RWPE2 (cell line): ENCODE measurements at regions not wholly inside any gene's neighbourhood (a gene's known extent, or its start where the extent isn't known, plus 50 kb on each side); places are given as distances from the start of the nearest gene placed in this dataset.

Source experiments
- ATAC-seq: fragments of 200-7000 bp; cut with Tn5 transposase; 3 replicates; pipeline ENCODE4 v1.9.1; 2021; ENCODE audit warnings: low read depth
- DNase-seq: peaks from one replicate; pipeline ENCODE4 v3.0.0-alpha.2; 2020; ENCODE audit warnings: low spot score
- H3K27ac ChIP-seq: fragments of 450-650 bp; 2 replicates; pipeline ENCODE4 v1.5.1; 2017; ENCODE audit warnings: mild to moderate bottlenecking; ENCODE audit not compliant: poor library complexity, severe bottlenecking
- H3K27me3 ChIP-seq: fragments of 250-450 bp; sonication (Bioruptor Pico); 2 replicates; pipeline ENCODE4 v1.5.1; 2021; ENCODE audit warnings: mild to moderate bottlenecking, moderate library complexity; ENCODE audit not compliant: insufficient read depth, poor library complexity, severe bottlenecking
- H3K36me3 ChIP-seq: fragments of 250-450 bp; sonication (Bioruptor Pico); 2 replicates; pipeline ENCODE4 v1.5.1; 2020; ENCODE audit warnings: low read depth, mild to moderate bottlenecking, moderate library complexity
- H3K4me1 ChIP-seq: fragments of 250-450 bp; sonication (Bioruptor Pico); 2 replicates; pipeline ENCODE4 v1.5.1; 2021; ENCODE audit warnings: mild to moderate bottlenecking, moderate library complexity; ENCODE audit not compliant: insufficient read depth, poor library complexity, severe bottlenecking
- H3K4me3 ChIP-seq: fragments of 250-450 bp; sonication (Bioruptor Pico); 2 replicates; pipeline ENCODE4 v1.5.1; 2021; ENCODE audit warnings: mild to moderate bottlenecking, moderate library complexity; ENCODE audit not compliant: severe bottlenecking
- H3K9me3 ChIP-seq: fragments of 250-450 bp; sonication (Bioruptor Pico); 2 replicates; pipeline ENCODE4 v1.5.1; 2021; ENCODE audit warnings: mild to moderate bottlenecking, moderate library complexity; ENCODE audit not compliant: severe bottlenecking
- TF ChIP-seq, protein P1 (sequence below): fragments of 450-650 bp; IDR thresholded peaks from one replicate; pipeline ENCODE4 v1.5.1; 2017; ENCODE audit warnings: mild to moderate bottlenecking, moderate library complexity; ENCODE audit not compliant: poor library complexity, severe bottlenecking

DNA sequence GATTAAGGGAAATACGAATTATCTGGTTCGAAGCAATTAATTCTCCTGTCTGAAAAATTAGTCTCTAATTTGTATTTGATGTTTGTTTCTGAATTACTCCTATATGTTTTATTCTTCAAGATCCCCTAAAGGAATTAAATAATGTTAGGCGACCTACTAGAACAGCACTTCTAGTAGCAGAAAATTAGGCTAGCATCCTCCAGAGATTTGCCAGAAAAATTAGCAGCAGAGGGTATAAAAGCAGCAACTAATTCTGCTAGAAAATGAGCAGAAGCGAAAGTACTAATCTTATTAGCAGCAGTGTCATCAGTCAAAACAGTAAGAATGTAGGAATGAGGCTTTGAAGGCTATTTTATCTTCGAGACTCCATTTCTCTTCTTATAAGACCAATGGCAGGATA lies 114.3 kb upstream of the PJA2 start:
- ATAC-seq, result no peak
- Histone ChIP-seq H3K9me3 (no peaks in the 10 kb centered on the region), H3K4me3 (no peak overlapping the region), H3K36me3 (no peaks in the 10 kb centered on the region), H3K4me1 (no peaks in the 10 kb centered on the region), H3K27me3 (peaks cover 4% of the 10 kb centered on the region), H3K27ac (no peak overlapping the region)
- TF ChIP-seq, protein P1, sequence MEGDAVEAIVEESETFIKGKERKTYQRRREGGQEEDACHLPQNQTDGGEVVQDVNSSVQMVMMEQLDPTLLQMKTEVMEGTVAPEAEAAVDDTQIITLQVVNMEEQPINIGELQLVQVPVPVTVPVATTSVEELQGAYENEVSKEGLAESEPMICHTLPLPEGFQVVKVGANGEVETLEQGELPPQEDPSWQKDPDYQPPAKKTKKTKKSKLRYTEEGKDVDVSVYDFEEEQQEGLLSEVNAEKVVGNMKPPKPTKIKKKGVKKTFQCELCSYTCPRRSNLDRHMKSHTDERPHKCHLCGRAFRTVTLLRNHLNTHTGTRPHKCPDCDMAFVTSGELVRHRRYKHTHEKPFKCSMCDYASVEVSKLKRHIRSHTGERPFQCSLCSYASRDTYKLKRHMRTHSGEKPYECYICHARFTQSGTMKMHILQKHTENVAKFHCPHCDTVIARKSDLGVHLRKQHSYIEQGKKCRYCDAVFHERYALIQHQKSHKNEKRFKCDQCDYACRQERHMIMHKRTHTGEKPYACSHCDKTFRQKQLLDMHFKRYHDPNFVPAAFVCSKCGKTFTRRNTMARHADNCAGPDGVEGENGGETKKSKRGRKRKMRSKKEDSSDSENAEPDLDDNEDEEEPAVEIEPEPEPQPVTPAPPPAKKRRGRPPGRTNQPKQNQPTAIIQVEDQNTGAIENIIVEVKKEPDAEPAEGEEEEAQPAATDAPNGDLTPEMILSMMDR, result no peak
- DNase-seq, result no peak

DNA sequence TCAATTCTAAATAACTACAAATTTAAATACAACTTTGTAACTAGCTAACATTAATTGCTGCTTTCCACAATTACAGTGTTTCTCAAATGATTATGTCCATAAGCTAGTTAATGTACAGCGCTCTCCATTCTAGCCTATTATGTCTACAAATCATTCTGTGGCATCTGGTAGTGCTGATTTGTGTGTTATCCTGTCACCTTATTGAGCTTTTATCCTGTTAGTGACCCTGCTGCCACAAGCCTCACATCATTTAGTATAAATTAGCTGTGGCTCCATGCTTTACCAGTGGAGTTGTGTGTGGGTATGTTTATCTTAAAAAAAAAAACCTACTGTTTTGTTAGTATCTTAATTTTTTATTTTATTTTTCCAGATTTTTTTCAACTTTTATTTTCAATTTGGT lies 112.6 kb upstream of the PJA2 start:
- H3K27me3 ChIP-seq, result peaks cover 4% of the 10 kb centered on the region
- no peak for ATAC-seq
- H3K27ac ChIP-seq, result no peak overlapping the region
- H3K4me3 ChIP-seq, result no peak overlapping the region
- TF ChIP-seq, protein P1, result no peak
- DNase-seq, result no peak
- no peaks in the 10 kb centered on the region for H3K4me1 ChIP-seq
- no peaks in the 10 kb centered on the region for H3K36me3 ChIP-seq
- no peaks in the 10 kb centered on the region for H3K9me3 ChIP-seq

DNA sequence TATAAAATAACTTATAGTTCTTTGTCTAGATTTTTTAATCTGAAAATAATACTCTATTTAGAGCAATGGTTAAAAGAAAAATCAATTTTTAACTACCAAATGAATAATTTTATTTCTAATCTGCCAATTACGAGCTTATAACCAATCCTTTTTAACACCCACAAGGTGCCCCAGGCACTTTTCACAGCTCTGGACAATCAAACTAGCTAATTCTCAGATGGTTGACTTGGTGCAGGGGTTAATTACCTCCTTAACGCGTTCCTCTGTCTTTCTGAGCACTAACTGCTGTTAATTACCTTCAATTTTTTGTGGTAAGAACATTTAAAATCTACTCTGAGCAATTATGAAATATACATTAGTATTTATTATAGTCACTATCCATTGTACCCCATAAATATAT lies 109.6 kb upstream of the PJA2 start:
- no peaks in the 10 kb centered on the region for H3K36me3 ChIP-seq
- DNase-seq (no peak), ATAC-seq (no peak)
- no peak overlapping the region for H3K27ac ChIP-seq
- no peaks in the 10 kb centered on the region for H3K4me1 ChIP-seq
- TF ChIP-seq, protein P1, result no peak
- H3K4me3 ChIP-seq, result no peak overlapping the region
- H3K9me3 ChIP-seq, result no peaks in the 10 kb centered on the region
- H3K27me3 ChIP-seq, result peaks cover 4% of the 10 kb centered on the region

DNA sequence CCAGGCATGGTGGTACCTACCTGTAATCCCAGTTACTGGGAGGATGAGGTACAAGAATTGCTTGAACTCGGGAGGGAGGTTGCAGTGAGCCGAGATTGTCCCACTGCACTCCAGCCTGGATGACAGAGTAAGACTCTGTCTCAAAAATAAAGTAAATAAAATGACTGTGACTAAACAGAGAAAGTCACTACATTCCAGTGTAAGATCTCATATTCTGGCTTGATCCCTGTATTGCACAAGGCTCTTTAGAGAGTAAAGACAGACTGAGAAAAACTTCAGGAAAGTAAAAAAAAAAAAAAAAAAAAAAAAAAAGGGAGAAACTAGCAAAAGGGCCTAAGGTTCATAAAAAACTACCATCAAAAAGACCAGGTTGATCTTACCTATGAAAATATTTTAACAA lies 106.6 kb upstream of the PJA2 start:
- H3K36me3 ChIP-seq, result no peaks in the 10 kb centered on the region
- H3K4me3 ChIP-seq, result no peak overlapping the region
- ATAC-seq (peak; percentile 53; the same call in 1 of the 3 replicates), DNase-seq (no peak)
- H3K27me3 ChIP-seq, result no peaks in the 10 kb centered on the region
- H3K27ac ChIP-seq, result no peak overlapping the region
- H3K9me3 ChIP-seq, result no peaks in the 10 kb centered on the region
- no peaks in the 10 kb centered on the region for H3K4me1 ChIP-seq
- TF ChIP-seq, protein P1, result no peak

DNA sequence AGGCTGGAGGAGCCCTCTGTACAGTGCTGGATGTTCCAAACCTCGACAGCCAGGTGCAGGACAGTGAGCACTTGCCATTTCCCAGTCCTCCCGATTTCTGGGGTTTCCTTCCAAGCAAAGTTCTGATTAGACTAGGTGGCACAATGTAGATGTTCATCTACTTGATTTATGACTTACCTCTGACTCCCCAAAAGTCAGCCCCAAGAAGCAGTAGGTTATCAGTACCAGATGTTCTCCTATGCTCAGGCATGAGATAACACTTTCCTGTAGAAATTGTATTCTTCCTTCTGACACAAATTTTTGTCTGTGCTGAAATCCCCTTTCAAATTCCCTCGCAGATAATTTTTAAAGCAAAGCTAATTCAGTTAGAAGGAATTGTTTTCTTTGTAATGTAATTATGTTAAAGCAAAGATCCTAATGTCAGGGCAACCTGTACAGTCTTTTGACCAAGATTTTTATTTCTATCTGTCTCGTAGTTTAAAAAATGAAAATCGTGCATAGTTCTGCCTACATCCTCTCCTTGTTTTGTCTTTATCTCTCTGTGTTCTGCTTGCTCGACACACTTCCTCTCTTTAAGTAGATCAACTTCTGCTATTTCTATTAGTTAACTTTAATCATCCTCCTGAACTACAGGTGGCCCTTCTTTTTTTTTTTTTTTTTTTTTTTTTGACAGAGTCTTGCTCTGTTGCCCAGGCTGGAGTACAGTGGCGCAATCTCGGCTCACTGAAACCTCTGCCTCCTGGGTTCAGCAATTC lies 102.4 kb upstream of the PJA2 start:
- Histone ChIP-seq H3K4me3 (no peak overlapping the region), H3K4me1 (no peaks in the 10 kb centered on the region), H3K27ac (no peak overlapping the region), H3K36me3 (no peaks in the 10 kb centered on the region), H3K27me3 (no peaks in the 10 kb centered on the region), H3K9me3 (no peaks in the 10 kb centered on the region)
- TF ChIP-seq, protein P1, result no peak
- DNase-seq (no peak), ATAC-seq (no peak)
